HepG2 (cell line): ENCODE measurements at regions not wholly inside any gene's neighbourhood (a gene's known extent, or its start where the extent isn't known, plus 50 kb on each side); places are given as distances from the start of the nearest gene placed in this dataset.

Experiments used
- ATAC-seq: fragments of 200-7000 bp; cut with Tn5 transposase; 3 replicates; pipeline ENCODE4 v1.9.1; 2020; ENCODE audit warnings: mild to moderate bottlenecking, moderate library complexity
- BruUV-seq: library from RNA; stranded (reverse); fragments of 400-500 nt; replicated peaks from 2 replicates; lab custom pipeline; 2021; lab: Mats Ljungman, UMichigan
- CTCF ChIA-PET: fragments of 300-600 bp; formaldehyde crosslinking; extraction: SDS; loops from one replicate; lab custom pipeline; 2021; ENCODE audit warnings: low total read pairs, inconsistent platforms, low intra/inter-chr PET ratio; lab: Yijun Ruan, JAX
- POLR2A ChIA-PET: fragments of 350-600 bp; sonication (Branson Sonifier 250); formaldehyde crosslinking; loops from one replicate; lab custom pipeline; 2020; ENCODE audit warnings: antibody characterized with exemption, inconsistent platforms; lab: Yijun Ruan, JAX
- DNase-seq: peaks from one replicate; pipeline ENCODE4 v3.0.0-alpha.2; 2015; ENCODE audit warnings: low spot score
- FAIRE-seq: peaks from 3 replicates; lab custom pipeline; 2011; peaks lifted over from hg19 to GRCh38; lab: Jason Lieb, UNC
- H2AFZ ChIP-seq: one replicate; pipeline ENCODE4 v1.6.1; 2011; ENCODE audit warnings: low read length, inconsistent platforms
- H3K27ac ChIP-seq: fragments of 300-600 bp; 3 replicates; pipeline ENCODE4 v1.8.0; 2011; ENCODE audit warnings: mixed run types, mild to moderate bottlenecking, mixed read lengths, low read length, inconsistent platforms; ENCODE audit not compliant: insufficient read depth; ENCODE audit errors: extremely low read length
- H3K27me3 ChIP-seq, 2 experiments: fragments of 200-600 bp in 1 of 2; 2 replicates in 1 of 2; 3 replicates in 1 of 2; pipeline versions ENCODE4 v1.6.0 to v1.8.0; 2011; ENCODE audit warnings: low read length in 2 of 2, mild to moderate bottlenecking in 2 of 2, moderate library complexity in 2 of 2, inconsistent platforms in 1 of 2; ENCODE audit not compliant: insufficient read depth in 2 of 2, control insufficient read depth in 1 of 2
- H3K36me3 ChIP-seq, 2 experiments: fragments of 200-600 bp in 1 of 2; replicated peaks in 1 of 2; 2 replicates in 1 of 2; 3 replicates in 1 of 2; pipeline versions ENCODE4 v1.5.1 to v1.8.0; 2011; ENCODE audit warnings: low read length in 2 of 2, inconsistent platforms in 1 of 2; ENCODE audit not compliant: insufficient read depth in 2 of 2, control insufficient read depth in 1 of 2
- H3K4me1 ChIP-seq: 2 replicates; pipeline ENCODE4 v1.5.1; 2012; ENCODE audit warnings: low read length, inconsistent platforms; ENCODE audit not compliant: insufficient read depth
- H3K4me2 ChIP-seq: 2 replicates; pipeline ENCODE4 v1.6.0; 2011; ENCODE audit warnings: low read depth, low read length, inconsistent platforms
- H3K4me3 ChIP-seq, 3 experiments: fragments of 200-600 bp in 1 of 3; sonication (generic), shearing (Covaris generic) in 1 of 3; replicated peaks in 1 of 3; 2 replicates each; pipeline ENCODE4 v1.5.1; 2011 to 2016; ENCODE audit warnings: low read length in 3 of 3, inconsistent platforms in 2 of 3, low read depth in 2 of 3, mild to moderate bottlenecking in 2 of 3, control low read depth in 1 of 3, mixed read lengths in 1 of 3; ENCODE audit not compliant: insufficient read depth in 1 of 3
- H3K79me2 ChIP-seq: one replicate; pipeline ENCODE4 v1.6.1; 2011; ENCODE audit warnings: low read length, inconsistent platforms; ENCODE audit not compliant: insufficient read depth
- H3K9ac ChIP-seq: 2 replicates; pipeline ENCODE4 v1.6.0; 2011; ENCODE audit warnings: mild to moderate bottlenecking, low read depth, low read length, inconsistent platforms; ENCODE audit not compliant: insufficient read depth
- H3K9me3 ChIP-seq: 2 replicates; pipeline ENCODE4 v1.5.1; 2012; ENCODE audit warnings: mild to moderate bottlenecking, low read length
- H4K20me1 ChIP-seq: 2 replicates; pipeline ENCODE4 v1.6.0; 2011; ENCODE audit warnings: inconsistent platforms, mild to moderate bottlenecking, low read length, moderate library complexity; ENCODE audit not compliant: insufficient read depth
- ARID2 ChIP-seq: sonication (generic); formaldehyde crosslinking; IDR thresholded peaks from 2 replicates; pipeline ENCODE4 v1.8.1; 2022; ENCODE audit warnings: mild to moderate bottlenecking, missing genetic modification reagents, borderline replicate concordance
- CREB1 ChIP-seq, 2 experiments: fragments of 450-650 bp in 1 of 2; IDR thresholded peaks; 2 replicates each; pipeline ENCODE4 v1.6.1; 2016 to 2017; ENCODE audit warnings: control low read depth in 1 of 2, mild to moderate bottlenecking in 1 of 2, missing compliant biosample characterization in 1 of 2, missing genetic modification characterization in 1 of 2
- GLMP ChIP-seq: sonication (generic); formaldehyde crosslinking; IDR thresholded peaks from 2 replicates; pipeline ENCODE4 v1.9.0; 2021; ENCODE audit warnings: missing genetic modification reagents, mild to moderate bottlenecking, borderline replicate concordance
- KMT2B ChIP-seq: IDR thresholded peaks from 2 replicates; pipeline ENCODE4 v1.6.1; 2016; ENCODE audit warnings: missing genetic modification reagents, missing compliant biosample characterization
- MED1 ChIP-seq: sonication (generic); formaldehyde crosslinking; IDR thresholded peaks from 2 replicates; pipeline ENCODE4 v1.4.0; 2020; ENCODE audit warnings: missing genetic modification reagents
- MXI1 ChIP-seq: IDR thresholded peaks from 3 replicates; pipeline ENCODE4 v1.6.1; 2012; ENCODE audit warnings: low read depth, low read length, inconsistent platforms, borderline replicate concordance
- MYC ChIP-seq: sonication (generic); formaldehyde crosslinking; IDR thresholded peaks from 2 replicates; pipeline ENCODE4 v1.9.0; 2021; ENCODE audit warnings: missing genetic modification reagents, borderline replicate concordance
- ZNF484 ChIP-seq: sonication (generic); formaldehyde crosslinking; IDR thresholded peaks from 2 replicates; pipeline ENCODE4 v1.5.1; 2020; ENCODE audit warnings: mild to moderate bottlenecking, low read depth, missing genetic modification reagents, borderline replicate concordance
- ZNF501 ChIP-seq: sonication (generic); formaldehyde crosslinking; IDR thresholded peaks from 2 replicates; pipeline ENCODE4 v1.5.1; 2020; ENCODE audit warnings: mild to moderate bottlenecking, moderate library complexity, missing genetic modification reagents
- ZNF557 ChIP-seq: sonication (generic); formaldehyde crosslinking; IDR thresholded peaks from 2 replicates; pipeline ENCODE4 v1.4.0; 2020; ENCODE audit warnings: missing genetic modification reagents
- ZNF563 ChIP-seq: sonication (generic); formaldehyde crosslinking; IDR thresholded peaks from 2 replicates; pipeline ENCODE4 v1.8.0; 2022; ENCODE audit warnings: mild to moderate bottlenecking, moderate library complexity, missing genetic modification reagents
- ZNF678 ChIP-seq: sonication (generic); formaldehyde crosslinking; IDR thresholded peaks from 2 replicates; pipeline ENCODE4 v1.4.0; 2020; ENCODE audit warnings: mild to moderate bottlenecking, missing genetic modification reagents
- ZNF788 ChIP-seq: sonication (generic); formaldehyde crosslinking; IDR thresholded peaks from 2 replicates; pipeline ENCODE4 v1.5.0; 2020; ENCODE audit warnings: mild to moderate bottlenecking, missing genetic modification reagents, borderline replicate concordance
- in situ Hi-C: cut with HindIII; loops from 2 replicates; pipeline ENCODE4 v1.10.0; 2017; ENCODE audit warnings: low pct_unique_long_range_greater_than_20kb; ENCODE audit not compliant: extremely low pct_ligation_motif_present
- intact Hi-C: fragments of 100-400 bp; cut with micrococcal nuclease; formaldehyde crosslinking; loops from one replicate; pipeline ENCODE4 v1.10.0; 2022; ENCODE audit not compliant: unreplicated experiment

GRCh38 chrX:38943120-38943519 is 141.9 kb downstream of the MID1IP1 start (continued):
- TF ChIP-seq CREB1 (IDR thresholded peaks at IDR 0.05) (peak; percentile 92), CREB1 (CRISPR knock-in tag; IDR thresholded peaks at IDR 0.05) (no peak), GLMP (CRISPR knock-in tag) (no peak), ZNF501 (CRISPR knock-in tag) (no peak), MYC (CRISPR knock-in tag) (no peak)

GRCh38 chrX:38948046-38948445 is 146.8 kb downstream of the MID1IP1 start:
- H3K4me3 ChIP-seq: no peak overlapping the region
- DNase-seq (no peak), FAIRE-seq (no peak), ATAC-seq (no peak)
- H2AFZ ChIP-seq: no peak overlapping the region
- no peaks in the 10 kb centered on the region for H3K4me1 ChIP-seq
- no peaks in the 10 kb centered on the region for H3K79me2 ChIP-seq
- H3K27me3 ChIP-seq: no peaks in the 10 kb centered on the region
- H3K27ac ChIP-seq: no peak overlapping the region
- H4K20me1 ChIP-seq: no peaks in the 10 kb centered on the region
- H3K9ac ChIP-seq: no peak overlapping the region
- H3K9me3 ChIP-seq: no peaks in the 10 kb centered on the region
- intact Hi-C loops: no loop called here
- no peak overlapping the region for H3K4me2 ChIP-seq
- BruUV-seq: no TSS peak
- TF ChIP-seq ZNF563 (CRISPR knock-in tag): no peak
- no peak for TF ChIP-seq ZNF557 (CRISPR knock-in tag)
- TF ChIP-seq ARID2 (CRISPR knock-in tag): no peak
- no peak for TF ChIP-seq ZNF678
- no peak for TF ChIP-seq MXI1
- TF ChIP-seq MED1 (CRISPR knock-in tag): no peak
- TF ChIP-seq KMT2B: no peak
- TF ChIP-seq ZNF484: no peak
- no peak for TF ChIP-seq ZNF788 (CRISPR knock-in tag)
- ChIA-PET CTCF (no interaction called here), POLR2A (no interaction called here)
- no peaks in the 10 kb centered on the region for H3K36me3 ChIP-seq
- in situ Hi-C loops: no loop called here
